ENCODE measurements at regions not wholly inside any gene's neighbourhood (a gene's known extent, or its start where the extent isn't known, plus 50 kb on each side); places are given as distances from the start of the nearest gene placed in this dataset.

DNA sequence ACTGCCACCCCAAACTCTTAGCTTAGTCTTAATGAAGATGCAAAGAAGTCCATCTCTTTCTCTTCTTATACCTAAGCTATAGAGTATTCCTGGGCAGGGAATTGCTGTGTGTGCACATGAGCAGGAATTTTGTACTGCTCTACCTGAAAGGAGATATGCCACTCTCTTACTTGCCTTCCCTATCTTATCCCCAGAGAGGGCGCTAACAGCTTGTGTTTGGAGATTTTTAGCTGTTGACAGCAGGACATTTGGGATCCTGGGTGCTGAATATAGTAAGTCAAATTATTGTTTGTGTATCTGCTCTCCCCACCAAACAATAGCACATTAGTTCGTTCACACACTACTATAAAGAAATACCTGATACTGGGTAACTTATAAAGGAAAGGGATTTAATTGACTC lies 159.5 kb downstream of the GABRG2 start:
- H2AFZ ChIP-seq (ENCODE audit: low read depth): no peak overlapping the region
- no peak overlapping the region for H3K4me2 ChIP-seq
- H4K20me1 ChIP-seq (ENCODE audit: insufficient read depth): no peaks in the 10 kb centered on the region
- H3K36me3 ChIP-seq (ENCODE audit: insufficient read depth): no peaks in the 10 kb centered on the region
- no peaks in the 10 kb centered on the region for H3K4me1 ChIP-seq (ENCODE audit: low read depth, poor library complexity, severe bottlenecking)
- TF ChIP-seq, protein P1, sequence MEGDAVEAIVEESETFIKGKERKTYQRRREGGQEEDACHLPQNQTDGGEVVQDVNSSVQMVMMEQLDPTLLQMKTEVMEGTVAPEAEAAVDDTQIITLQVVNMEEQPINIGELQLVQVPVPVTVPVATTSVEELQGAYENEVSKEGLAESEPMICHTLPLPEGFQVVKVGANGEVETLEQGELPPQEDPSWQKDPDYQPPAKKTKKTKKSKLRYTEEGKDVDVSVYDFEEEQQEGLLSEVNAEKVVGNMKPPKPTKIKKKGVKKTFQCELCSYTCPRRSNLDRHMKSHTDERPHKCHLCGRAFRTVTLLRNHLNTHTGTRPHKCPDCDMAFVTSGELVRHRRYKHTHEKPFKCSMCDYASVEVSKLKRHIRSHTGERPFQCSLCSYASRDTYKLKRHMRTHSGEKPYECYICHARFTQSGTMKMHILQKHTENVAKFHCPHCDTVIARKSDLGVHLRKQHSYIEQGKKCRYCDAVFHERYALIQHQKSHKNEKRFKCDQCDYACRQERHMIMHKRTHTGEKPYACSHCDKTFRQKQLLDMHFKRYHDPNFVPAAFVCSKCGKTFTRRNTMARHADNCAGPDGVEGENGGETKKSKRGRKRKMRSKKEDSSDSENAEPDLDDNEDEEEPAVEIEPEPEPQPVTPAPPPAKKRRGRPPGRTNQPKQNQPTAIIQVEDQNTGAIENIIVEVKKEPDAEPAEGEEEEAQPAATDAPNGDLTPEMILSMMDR (conservative IDR thresholded peaks at IDR 0.05; ENCODE audit: low read depth, low read length): no peak
- H3K27ac ChIP-seq: no peak overlapping the region
- no peak overlapping the region for H3K4me3 ChIP-seq (IDR thresholded peaks at IDR 0.05; ENCODE audit: insufficient read depth, low read depth, low read length)
- no peak overlapping the region for H3K9ac ChIP-seq
- H3K27me3 ChIP-seq (ENCODE audit: insufficient read depth, low read depth): no peaks in the 10 kb centered on the region
- H3K79me2 ChIP-seq (ENCODE audit: insufficient read depth, low read depth): no peaks in the 10 kb centered on the region

DNA sequence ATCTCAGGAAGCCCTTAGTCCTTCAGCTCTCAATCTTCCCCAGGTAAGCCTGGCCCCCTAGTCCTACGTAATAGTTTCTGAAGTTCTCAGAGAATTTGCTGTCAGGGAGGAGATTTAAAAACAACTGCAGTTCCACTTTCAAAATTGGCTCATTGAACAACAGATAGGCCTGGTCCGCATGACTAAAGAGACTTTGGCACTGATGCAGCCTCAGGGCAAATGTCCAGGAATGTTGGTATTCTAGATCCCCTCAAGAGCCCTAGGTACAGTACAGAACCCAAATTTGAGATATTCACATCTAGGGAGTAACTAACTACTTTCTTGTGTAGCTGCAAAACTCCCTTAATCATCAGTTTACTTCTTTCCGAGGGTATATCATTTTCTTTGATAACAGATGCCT lies 162.8 kb downstream of the GABRG2 start:
- no peaks in the 10 kb centered on the region for H3K4me1 ChIP-seq (ENCODE audit: low read depth, poor library complexity, severe bottlenecking)
- no peaks in the 10 kb centered on the region for H3K27me3 ChIP-seq (ENCODE audit: insufficient read depth, low read depth)
- H4K20me1 ChIP-seq (ENCODE audit: insufficient read depth): no peaks in the 10 kb centered on the region
- H3K4me2 ChIP-seq: no peak overlapping the region
- no peak overlapping the region for H3K4me3 ChIP-seq (IDR thresholded peaks at IDR 0.05; ENCODE audit: insufficient read depth, low read depth, low read length)
- no peak overlapping the region for H3K27ac ChIP-seq
- no peak overlapping the region for H3K9ac ChIP-seq
- H2AFZ ChIP-seq (ENCODE audit: low read depth): no peak overlapping the region
- TF ChIP-seq, protein P1 (conservative IDR thresholded peaks at IDR 0.05; ENCODE audit: low read depth, low read length): no peak
- H3K79me2 ChIP-seq (ENCODE audit: insufficient read depth, low read depth): no peaks in the 10 kb centered on the region
- no peaks in the 10 kb centered on the region for H3K36me3 ChIP-seq (ENCODE audit: insufficient read depth)

DNA sequence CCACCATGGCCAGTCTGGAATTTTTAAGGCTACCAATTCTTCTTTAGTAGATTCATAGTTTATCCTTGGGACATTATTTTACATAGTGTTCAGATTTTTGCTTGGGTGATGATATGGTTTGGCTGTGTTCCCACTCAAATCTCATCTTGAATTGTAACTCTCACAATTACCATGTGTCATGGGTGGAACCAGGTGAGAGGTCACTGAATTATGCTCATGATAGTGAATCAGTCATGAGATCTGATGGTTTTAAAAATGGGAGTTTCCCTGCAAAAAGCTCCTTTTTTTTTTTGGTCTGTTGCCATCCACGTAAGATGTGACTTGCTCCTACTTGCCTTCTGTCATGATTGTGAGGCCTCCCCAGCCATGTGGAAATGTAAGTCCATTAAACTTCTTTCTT lies 163.9 kb downstream of the GABRG2 start:
- no peaks in the 10 kb centered on the region for H3K4me1 ChIP-seq (ENCODE audit: low read depth, poor library complexity, severe bottlenecking)
- TF ChIP-seq, protein P1 (conservative IDR thresholded peaks at IDR 0.05; ENCODE audit: low read depth, low read length): no peak
- H3K9ac ChIP-seq: no peak overlapping the region
- H4K20me1 ChIP-seq (ENCODE audit: insufficient read depth): no peaks in the 10 kb centered on the region
- no peaks in the 10 kb centered on the region for H3K79me2 ChIP-seq (ENCODE audit: insufficient read depth, low read depth)
- no peak overlapping the region for H3K4me2 ChIP-seq
- no peaks in the 10 kb centered on the region for H3K36me3 ChIP-seq (ENCODE audit: insufficient read depth)
- no peak overlapping the region for H3K27ac ChIP-seq
- no peak overlapping the region for H3K4me3 ChIP-seq (IDR thresholded peaks at IDR 0.05; ENCODE audit: insufficient read depth, low read depth, low read length)
- H3K27me3 ChIP-seq (ENCODE audit: insufficient read depth, low read depth): no peaks in the 10 kb centered on the region
- no peak overlapping the region for H2AFZ ChIP-seq (ENCODE audit: low read depth)

DNA sequence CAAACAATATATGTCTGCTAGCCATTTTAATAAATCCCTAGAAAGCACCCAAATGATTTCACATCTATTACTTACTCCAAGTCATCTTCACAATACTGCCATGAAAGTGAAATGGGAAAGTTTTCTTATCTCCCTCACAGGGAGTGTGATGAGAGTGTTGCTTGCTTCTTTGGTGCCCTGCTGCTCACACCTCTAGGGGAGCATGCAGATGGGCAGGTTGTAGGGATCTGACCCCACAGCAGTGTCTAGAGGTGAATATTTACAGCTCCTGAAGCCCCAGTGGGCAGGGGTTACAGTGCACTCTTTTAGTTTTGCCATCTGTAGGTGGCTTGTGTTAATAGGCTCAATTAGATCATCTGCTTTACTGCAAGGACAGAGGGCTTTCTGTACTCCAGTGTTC lies 173.2 kb downstream of the GABRG2 start:
- TF ChIP-seq, protein P1 (conservative IDR thresholded peaks at IDR 0.05; ENCODE audit: low read depth, low read length): no peak
- Histone ChIP-seq H3K27me3 (ENCODE audit: insufficient read depth, low read depth) (no peaks in the 10 kb centered on the region), H3K9ac (no peak overlapping the region)

More for the DNA sequence above, 173.2 kb downstream of the GABRG2 start:
- no peak overlapping the region for H3K27ac ChIP-seq
- H3K36me3 ChIP-seq (ENCODE audit: insufficient read depth): no peaks in the 10 kb centered on the region
- no peak overlapping the region for H3K4me3 ChIP-seq (IDR thresholded peaks at IDR 0.05; ENCODE audit: insufficient read depth, low read depth, low read length)
- no peaks in the 10 kb centered on the region for H3K4me1 ChIP-seq (ENCODE audit: low read depth, poor library complexity, severe bottlenecking)
- no peaks in the 10 kb centered on the region for H4K20me1 ChIP-seq (ENCODE audit: insufficient read depth)
- H2AFZ ChIP-seq (ENCODE audit: low read depth): no peak overlapping the region
- H3K4me2 ChIP-seq: no peak overlapping the region
- H3K79me2 ChIP-seq (ENCODE audit: insufficient read depth, low read depth): no peaks in the 10 kb centered on the region
